ENCODE measurements at regions not wholly inside any gene's neighbourhood (a gene's known extent, or its start where the extent isn't known, plus 50 kb on each side); places are given as distances from the start of the nearest gene placed in this dataset.

DNA sequence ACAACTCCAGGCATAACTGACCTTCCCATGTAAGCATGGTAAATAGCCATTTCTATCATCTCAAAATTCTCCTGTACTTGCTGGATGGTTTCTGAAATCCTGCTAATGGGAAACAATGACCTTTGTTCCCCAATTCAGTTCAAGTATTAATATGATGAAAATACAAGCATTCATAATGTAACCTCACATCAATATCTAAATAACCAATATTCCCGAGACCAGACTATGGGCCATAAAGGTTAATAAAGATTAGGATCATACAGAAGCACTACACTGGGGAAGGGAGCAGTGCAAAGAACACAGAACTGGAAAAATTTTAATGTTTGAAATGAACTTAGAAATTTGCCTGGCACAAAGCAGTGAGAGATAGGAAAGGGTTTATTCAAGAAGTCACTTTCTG, 151.3 kb upstream of the SETMAR start:
- ChIA-PET CTCF (no interaction called here), POLR2A (ENCODE audit: unreplicated experiment) (no interaction called here)
- H3K23ac ChIP-seq (ENCODE audit: low read depth, low read length): no peak overlapping the region
- H3K9me1 ChIP-seq (ENCODE audit: insufficient read depth, low read length): no peaks in the 10 kb centered on the region
- H2BK120ac ChIP-seq (ENCODE audit: low read depth, low read length): no peak overlapping the region
- H2BK15ac ChIP-seq (ENCODE audit: low read depth, low read length): no peak overlapping the region
- TF ChIP-seq POLR2A (IDR thresholded peaks at IDR 0.05; ENCODE audit: low read depth, low read length) (no peak), MAFK (IDR thresholded peaks at IDR 0.05; ENCODE audit: low read depth, low read length) (no peak), RFX5 (IDR thresholded peaks at IDR 0.05; ENCODE audit: low read depth, low read length) (no peak), MXI1 (IDR thresholded peaks at IDR 0.05; ENCODE audit: borderline replicate concordance, low read depth, low read length) (no peak), NFE2L2 (IDR thresholded peaks at IDR 0.05; ENCODE audit: low read depth, low read length) (no peak), RCOR1 (IDR thresholded peaks at IDR 0.05; ENCODE audit: insufficient replicate concordance, low read length) (no peak), CTCF (conservative IDR thresholded peaks at IDR 0.05; ENCODE audit: low read depth, low read length) (no peak), RAD21 (IDR thresholded peaks at IDR 0.05; ENCODE audit: low read length) (no peak), FOS (IDR thresholded peaks at IDR 0.05; ENCODE audit: low read depth, low read length) (no peak), CHD1 (IDR thresholded peaks at IDR 0.05; ENCODE audit: low read depth, low read length) (no peak)
- TF ChIP-seq, protein P1, sequence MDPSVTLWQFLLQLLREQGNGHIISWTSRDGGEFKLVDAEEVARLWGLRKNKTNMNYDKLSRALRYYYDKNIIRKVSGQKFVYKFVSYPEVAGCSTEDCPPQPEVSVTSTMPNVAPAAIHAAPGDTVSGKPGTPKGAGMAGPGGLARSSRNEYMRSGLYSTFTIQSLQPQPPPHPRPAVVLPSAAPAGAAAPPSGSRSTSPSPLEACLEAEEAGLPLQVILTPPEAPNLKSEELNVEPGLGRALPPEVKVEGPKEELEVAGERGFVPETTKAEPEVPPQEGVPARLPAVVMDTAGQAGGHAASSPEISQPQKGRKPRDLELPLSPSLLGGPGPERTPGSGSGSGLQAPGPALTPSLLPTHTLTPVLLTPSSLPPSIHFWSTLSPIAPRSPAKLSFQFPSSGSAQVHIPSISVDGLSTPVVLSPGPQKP (IDR thresholded peaks at IDR 0.05; ENCODE audit: borderline replicate concordance, low read depth, low read length): no peak
- no peaks in the 10 kb centered on the region for H3K36me3 ChIP-seq (ENCODE audit: control insufficient read depth, insufficient read depth, low read length)
- no peak overlapping the region for H2AK9ac ChIP-seq (replicated peaks; ENCODE audit: low read depth, low read length, poor library complexity)
- H4K8ac ChIP-seq (ENCODE audit: low read depth in 2 of 2, low read length in 2 of 2): no peak overlapping the region
- dilution Hi-C loops (cut with HindIII; ENCODE audit: low sequenced_read_pairs, unreplicated experiment) (no loop called here), in situ Hi-C loops (cut with MboI; ENCODE audit: low sequenced_read_pairs) (no loop called here), intact Hi-C loops (cut with micrococcal nuclease) (no loop called here)
- H3K4me3 ChIP-seq (ENCODE audit: insufficient read depth, low read depth, low read length): no peak overlapping the region
- H3K4me2 ChIP-seq (ENCODE audit: low read depth, low read length): no peak overlapping the region
- H3K79me1 ChIP-seq (ENCODE audit: low read depth in 1 of 2, low read length in 2 of 2): no peaks in the 10 kb centered on the region
- no peak overlapping the region for H2AFZ ChIP-seq (replicated peaks; ENCODE audit: low read length, poor library complexity)
- ATAC-seq (ENCODE audit: low read depth) (no peak), DNase-seq (no peak)
- no TSS peak for BruUV-seq (replicated peaks)
- H3K27ac ChIP-seq (ENCODE audit: insufficient read depth, low read length): no peak overlapping the region
- H3K4ac ChIP-seq (ENCODE audit: low read depth, low read length): no peak overlapping the region
- H3K9me3 ChIP-seq (ENCODE audit: control insufficient read depth, insufficient read depth, low read length): peaks cover 18% of the 10 kb centered on the region
- no peak overlapping the region for H3K18ac ChIP-seq (ENCODE audit: low read depth, low read length)
- no peak overlapping the region for H3K9ac ChIP-seq (ENCODE audit: low read depth, low read length)
- no CpG with 5 or more reads among the region's 1 CpG for WGBS, 2 experiments (ENCODE audit: extremely low coverage in 2 of 2, insufficient read length in 1 of 2)
- no peaks in the 10 kb centered on the region for H4K20me1 ChIP-seq (ENCODE audit: insufficient read depth, low read length)
- no peaks in the 10 kb centered on the region for H3K4me1 ChIP-seq (ENCODE audit: control insufficient read depth, insufficient read depth, low read length)
- H3K14ac ChIP-seq (replicated peaks; ENCODE audit: low read depth, low read length): no peak overlapping the region
- no peak overlapping the region for H4K91ac ChIP-seq (ENCODE audit: insufficient read depth, low read depth, low read length)
- no peak overlapping the region for H2BK20ac ChIP-seq (ENCODE audit: low read depth, low read length)
- H4K5ac ChIP-seq (ENCODE audit: low read depth, low read length): no peak overlapping the region
- no peak overlapping the region for H3K56ac ChIP-seq (ENCODE audit: extremely low read depth, insufficient read depth, low read length)
- no peak overlapping the region for H2AK5ac ChIP-seq (ENCODE audit: low read depth, low read length)
- H2BK5ac ChIP-seq (ENCODE audit: low read depth, low read length, poor library complexity, severe bottlenecking): no peak overlapping the region
- no peaks in the 10 kb centered on the region for H3K27me3 ChIP-seq (ENCODE audit: control insufficient read depth, insufficient read depth, low read length)

Measured in IMR-90 (cell line).